WERI-Rb-1 (cell line): ENCODE measurements at regions not wholly inside any gene's neighbourhood (a gene's known extent, or its start where the extent isn't known, plus 50 kb on each side); places are given as distances from the start of the nearest gene placed in this dataset.

ENCODE experiments used
- DNase-seq: peaks from one replicate; pipeline ENCODE4 v3.0.0-alpha.2; 2020
- H3K27ac ChIP-seq: fragments of 250-450 bp; sonication (Bioruptor Pico); 2 replicates; pipeline ENCODE4 v1.5.1; 2020; ENCODE audit warnings: mild to moderate bottlenecking, moderate library complexity
- H3K27me3 ChIP-seq: fragments of 250-450 bp; sonication (Bioruptor Pico); 2 replicates; pipeline ENCODE4 v1.5.1; 2021; ENCODE audit warnings: mild to moderate bottlenecking, low read depth, moderate library complexity; ENCODE audit not compliant: insufficient read depth, severe bottlenecking
- H3K36me3 ChIP-seq: fragments of 250-450 bp; sonication (Bioruptor Pico); 2 replicates; pipeline ENCODE4 v1.5.1; 2020; ENCODE audit warnings: mild to moderate bottlenecking, moderate library complexity
- H3K4me3 ChIP-seq: 2 replicates; pipeline ENCODE4 v1.5.1; 2011; ENCODE audit warnings: low read depth, mild to moderate bottlenecking, control low read depth, low read length
- H3K9me3 ChIP-seq: fragments of 250-450 bp; sonication (Bioruptor Pico); 2 replicates; pipeline ENCODE4 v1.5.1; 2021; ENCODE audit warnings: mild to moderate bottlenecking, moderate library complexity; ENCODE audit not compliant: severe bottlenecking
- TF ChIP-seq, protein P1 (sequence below): IDR thresholded peaks from 2 replicates; pipeline ENCODE4 v1.5.1; 2011; ENCODE audit warnings: low read depth, mild to moderate bottlenecking, control low read depth, inconsistent platforms, low read length

DNA sequence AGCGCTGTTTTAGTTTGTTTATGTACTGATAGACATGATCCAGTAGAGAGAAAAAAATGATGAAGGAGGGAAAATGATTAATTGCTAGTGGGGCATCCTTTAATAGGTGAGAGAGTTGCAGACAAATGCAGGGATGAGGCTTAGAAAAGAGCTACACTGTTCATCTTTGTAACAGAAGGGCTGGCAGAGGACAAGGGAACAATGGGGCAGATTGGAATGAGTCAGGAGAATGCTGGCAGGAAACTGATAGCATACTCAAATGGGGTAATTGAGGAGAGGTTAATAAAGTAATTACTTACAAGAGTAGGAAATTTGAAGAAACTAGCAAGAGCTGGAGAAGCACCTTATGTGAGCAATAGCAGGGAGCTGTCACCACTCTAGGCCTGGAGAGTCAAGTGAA, 170.9 kb downstream of the OXSM start:
- Histone ChIP-seq H3K27me3 (no peaks in the 10 kb centered on the region), H3K36me3 (no peaks in the 10 kb centered on the region), H3K27ac (no peak overlapping the region), H3K9me3 (no peaks in the 10 kb centered on the region), H3K4me3 (no peak overlapping the region)
- TF ChIP-seq, protein P1, sequence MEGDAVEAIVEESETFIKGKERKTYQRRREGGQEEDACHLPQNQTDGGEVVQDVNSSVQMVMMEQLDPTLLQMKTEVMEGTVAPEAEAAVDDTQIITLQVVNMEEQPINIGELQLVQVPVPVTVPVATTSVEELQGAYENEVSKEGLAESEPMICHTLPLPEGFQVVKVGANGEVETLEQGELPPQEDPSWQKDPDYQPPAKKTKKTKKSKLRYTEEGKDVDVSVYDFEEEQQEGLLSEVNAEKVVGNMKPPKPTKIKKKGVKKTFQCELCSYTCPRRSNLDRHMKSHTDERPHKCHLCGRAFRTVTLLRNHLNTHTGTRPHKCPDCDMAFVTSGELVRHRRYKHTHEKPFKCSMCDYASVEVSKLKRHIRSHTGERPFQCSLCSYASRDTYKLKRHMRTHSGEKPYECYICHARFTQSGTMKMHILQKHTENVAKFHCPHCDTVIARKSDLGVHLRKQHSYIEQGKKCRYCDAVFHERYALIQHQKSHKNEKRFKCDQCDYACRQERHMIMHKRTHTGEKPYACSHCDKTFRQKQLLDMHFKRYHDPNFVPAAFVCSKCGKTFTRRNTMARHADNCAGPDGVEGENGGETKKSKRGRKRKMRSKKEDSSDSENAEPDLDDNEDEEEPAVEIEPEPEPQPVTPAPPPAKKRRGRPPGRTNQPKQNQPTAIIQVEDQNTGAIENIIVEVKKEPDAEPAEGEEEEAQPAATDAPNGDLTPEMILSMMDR: no peak
- no peak for DNase-seq

DNA sequence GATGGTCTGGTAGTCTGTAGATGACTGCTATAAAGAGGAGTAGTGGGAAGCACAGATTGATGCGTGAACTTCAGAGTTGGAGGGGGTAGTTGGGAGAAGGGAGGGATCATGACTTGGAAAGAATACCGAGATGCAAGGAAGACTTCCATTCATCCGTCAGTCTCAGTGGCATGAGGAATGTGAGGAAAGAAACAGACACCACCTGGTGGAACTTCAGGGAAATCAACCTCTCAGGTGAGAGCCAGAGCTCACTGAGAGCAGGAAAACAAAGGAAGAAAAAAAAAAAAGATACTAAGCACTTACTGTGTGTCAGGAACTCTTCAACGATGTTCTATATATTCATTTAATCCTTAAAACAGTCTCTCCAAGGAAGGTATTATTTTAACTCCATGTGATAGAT, 172.4 kb downstream of the OXSM start:
- H3K27ac ChIP-seq: no peak overlapping the region
- H3K4me3 ChIP-seq: no peak overlapping the region
- no peaks in the 10 kb centered on the region for H3K27me3 ChIP-seq
- no peaks in the 10 kb centered on the region for H3K36me3 ChIP-seq
- H3K9me3 ChIP-seq: no peaks in the 10 kb centered on the region
- TF ChIP-seq, protein P1: peak; percentile 60
- peak; percentile 11 for DNase-seq

- Histone ChIP-seq H3K27me3 (no peaks in the 10 kb centered on the region), H3K4me3 (no peak overlapping the region), H3K27ac (no peak overlapping the region), H3K9me3 (no peaks in the 10 kb centered on the region), H3K36me3 (no peaks in the 10 kb centered on the region)
- no peak for DNase-seq
- TF ChIP-seq, protein P1: no peak
Measured at GRCh38 chr3:25964141-25964540, 174.3 kb downstream of the OXSM start.

DNA sequence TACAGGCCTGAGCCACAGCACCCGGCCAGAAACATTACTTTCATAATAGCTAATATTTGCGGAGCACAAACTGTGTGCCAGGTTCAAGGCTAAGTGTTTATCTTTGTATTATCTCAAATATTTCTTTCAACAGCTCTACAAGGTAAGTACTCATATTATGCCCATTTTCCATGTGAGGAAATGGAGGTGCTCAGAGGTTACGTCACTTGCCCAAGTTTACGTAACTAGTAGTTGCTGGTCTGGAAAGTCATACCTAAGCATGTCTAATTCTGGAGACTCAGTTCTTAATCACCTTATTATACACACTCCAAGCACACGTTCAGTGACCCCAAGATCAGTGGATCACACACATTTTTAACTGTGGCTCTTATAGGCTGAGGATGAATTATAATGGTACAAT, 177.5 kb downstream of the OXSM start:
- Histone ChIP-seq H3K4me3 (no peak overlapping the region), H3K36me3 (no peaks in the 10 kb centered on the region)
- TF ChIP-seq, protein P1: no peak

DNA sequence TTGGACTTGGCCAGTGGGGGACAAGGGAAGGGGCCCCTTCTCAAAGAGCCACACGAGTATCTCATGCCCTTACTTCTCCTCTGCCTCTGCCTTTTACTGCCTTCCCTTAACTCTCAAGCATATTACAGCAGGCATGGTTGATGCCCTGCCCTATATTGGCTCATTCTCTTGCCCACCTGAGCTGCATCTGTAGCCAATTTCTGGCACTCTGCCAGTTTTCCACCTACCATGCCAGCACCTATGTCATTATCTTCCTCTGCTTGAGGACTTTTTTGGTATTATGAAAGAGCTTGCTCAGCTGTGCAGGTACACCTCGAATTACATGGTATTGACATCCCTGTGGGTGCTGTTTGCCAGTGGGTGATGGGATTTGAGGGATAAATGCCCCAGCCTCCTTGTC, 181.8 kb downstream of the OXSM start:
- DNase-seq: no peak
- no peak overlapping the region for H3K4me3 ChIP-seq
- TF ChIP-seq, protein P1: no peak
- H3K27me3 ChIP-seq: peaks cover 3% of the 10 kb centered on the region
- no peaks in the 10 kb centered on the region for H3K36me3 ChIP-seq
- no peak overlapping the region for H3K27ac ChIP-seq
- H3K9me3 ChIP-seq: no peaks in the 10 kb centered on the region

More for the DNA sequence above, 177.5 kb downstream of the OXSM start:
- no peak overlapping the region for H3K27ac ChIP-seq
- no peak for DNase-seq
- no peaks in the 10 kb centered on the region for H3K27me3 ChIP-seq
- no peaks in the 10 kb centered on the region for H3K9me3 ChIP-seq

DNA sequence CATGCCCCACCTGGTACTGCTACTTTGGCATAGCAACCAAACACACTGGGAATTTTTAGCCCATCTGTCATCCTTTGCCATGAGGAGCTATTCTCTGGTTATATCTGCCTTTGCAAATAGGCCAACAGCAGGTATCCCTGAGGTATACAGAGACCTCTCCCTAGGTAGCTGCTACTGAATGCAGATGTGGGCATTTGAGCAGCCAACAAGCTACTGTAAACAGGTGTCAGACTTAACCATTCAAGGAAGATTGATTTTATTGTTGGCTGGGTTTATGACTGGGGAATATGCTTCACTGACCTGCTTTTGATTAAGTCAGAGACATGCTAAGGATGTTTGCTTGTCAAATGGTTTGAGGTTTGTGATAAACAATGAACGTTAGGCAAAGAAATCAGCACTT, 183.2 kb downstream of the OXSM start:
- Histone ChIP-seq H3K4me3 (no peak overlapping the region), H3K9me3 (no peaks in the 10 kb centered on the region), H3K27ac (no peak overlapping the region), H3K36me3 (no peaks in the 10 kb centered on the region), H3K27me3 (peaks cover 3% of the 10 kb centered on the region)
- DNase-seq: no peak
- TF ChIP-seq, protein P1: no peak
